ENCODE measurements at regions not wholly inside any gene's neighbourhood (a gene's known extent, or its start where the extent isn't known, plus 50 kb on each side); places are given as distances from the start of the nearest gene placed in this dataset.

GRCh38 chr3:194955979-194956696 is 270.5 kb downstream of the FAM43A start:
- TF ChIP-seq EZH2phosphoT487 (IDR thresholded peaks at IDR 0.05) (no peak), EZH2 (IDR thresholded peaks at IDR 0.05) (no peak)
